ENCODE measurements at regions not wholly inside any gene's neighbourhood (a gene's known extent, or its start where the extent isn't known, plus 50 kb on each side); places are given as distances from the start of the nearest gene placed in this dataset.

DNA sequence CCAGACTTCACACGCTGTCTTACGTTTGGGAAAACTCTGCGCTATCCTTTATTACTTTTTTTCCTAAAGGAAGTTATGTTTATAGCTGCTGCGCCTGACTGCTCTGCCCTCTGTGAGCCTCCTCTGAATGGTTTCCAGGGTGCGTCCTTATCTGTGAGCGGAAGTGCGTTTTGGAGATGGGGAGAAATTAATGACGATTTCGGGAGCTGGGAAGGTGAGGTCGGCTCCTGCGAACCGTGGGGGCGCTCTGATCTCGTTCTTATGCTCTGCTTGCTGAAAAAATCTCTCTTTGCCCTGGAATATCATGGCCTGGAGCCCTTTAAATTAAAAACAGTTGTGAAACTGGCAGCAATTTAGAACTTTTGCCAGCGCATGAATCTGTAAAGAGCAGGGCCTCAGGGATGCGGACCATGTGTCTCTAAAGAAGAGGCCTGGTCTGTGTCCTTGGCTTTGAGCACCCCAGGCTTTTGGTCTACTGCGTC lies 135.7 kb upstream of the ZFHX3 start:
- TF ChIP-seq EZH2 (IDR thresholded peaks at IDR 0.05), result no peak
- TF ChIP-seq EGR1 (IDR thresholded peaks at IDR 0.05; ENCODE audit: low read depth), result no peak
- TF ChIP-seq, protein P1, sequence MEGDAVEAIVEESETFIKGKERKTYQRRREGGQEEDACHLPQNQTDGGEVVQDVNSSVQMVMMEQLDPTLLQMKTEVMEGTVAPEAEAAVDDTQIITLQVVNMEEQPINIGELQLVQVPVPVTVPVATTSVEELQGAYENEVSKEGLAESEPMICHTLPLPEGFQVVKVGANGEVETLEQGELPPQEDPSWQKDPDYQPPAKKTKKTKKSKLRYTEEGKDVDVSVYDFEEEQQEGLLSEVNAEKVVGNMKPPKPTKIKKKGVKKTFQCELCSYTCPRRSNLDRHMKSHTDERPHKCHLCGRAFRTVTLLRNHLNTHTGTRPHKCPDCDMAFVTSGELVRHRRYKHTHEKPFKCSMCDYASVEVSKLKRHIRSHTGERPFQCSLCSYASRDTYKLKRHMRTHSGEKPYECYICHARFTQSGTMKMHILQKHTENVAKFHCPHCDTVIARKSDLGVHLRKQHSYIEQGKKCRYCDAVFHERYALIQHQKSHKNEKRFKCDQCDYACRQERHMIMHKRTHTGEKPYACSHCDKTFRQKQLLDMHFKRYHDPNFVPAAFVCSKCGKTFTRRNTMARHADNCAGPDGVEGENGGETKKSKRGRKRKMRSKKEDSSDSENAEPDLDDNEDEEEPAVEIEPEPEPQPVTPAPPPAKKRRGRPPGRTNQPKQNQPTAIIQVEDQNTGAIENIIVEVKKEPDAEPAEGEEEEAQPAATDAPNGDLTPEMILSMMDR (IDR thresholded peaks at IDR 0.05 in 2 of 3, conservative IDR thresholded peaks at IDR 0.05 in 1 of 3; ENCODE audit: borderline replicate concordance in 1 of 3, insufficient read depth in 1 of 3, low read depth in 2 of 3, low read length in 2 of 3), result no peak
- no peak for TF ChIP-seq MAX (IDR thresholded peaks at IDR 0.05)
- TF ChIP-seq REST (IDR thresholded peaks at IDR 0.05; ENCODE audit: low read depth), result no peak
- TF ChIP-seq YY1 (IDR thresholded peaks at IDR 0.05; ENCODE audit: extremely low read depth, insufficient replicate concordance, low read depth, low read length), result no peak
- no peak for TF ChIP-seq ZFX (IDR thresholded peaks at IDR 0.05)
- TF ChIP-seq SIN3A (IDR thresholded peaks at IDR 0.05; ENCODE audit: low read depth), result no peak
- TF ChIP-seq POLR2A (IDR thresholded peaks at IDR 0.05; ENCODE audit: borderline replicate concordance, extremely low read depth, insufficient read depth, insufficient read length), result no peak
- TF ChIP-seq SRF (IDR thresholded peaks at IDR 0.05; ENCODE audit: low read depth), result no peak
- TF ChIP-seq SP1 (IDR thresholded peaks at IDR 0.05; ENCODE audit: low read depth), result no peak
- TF ChIP-seq, protein P2, sequence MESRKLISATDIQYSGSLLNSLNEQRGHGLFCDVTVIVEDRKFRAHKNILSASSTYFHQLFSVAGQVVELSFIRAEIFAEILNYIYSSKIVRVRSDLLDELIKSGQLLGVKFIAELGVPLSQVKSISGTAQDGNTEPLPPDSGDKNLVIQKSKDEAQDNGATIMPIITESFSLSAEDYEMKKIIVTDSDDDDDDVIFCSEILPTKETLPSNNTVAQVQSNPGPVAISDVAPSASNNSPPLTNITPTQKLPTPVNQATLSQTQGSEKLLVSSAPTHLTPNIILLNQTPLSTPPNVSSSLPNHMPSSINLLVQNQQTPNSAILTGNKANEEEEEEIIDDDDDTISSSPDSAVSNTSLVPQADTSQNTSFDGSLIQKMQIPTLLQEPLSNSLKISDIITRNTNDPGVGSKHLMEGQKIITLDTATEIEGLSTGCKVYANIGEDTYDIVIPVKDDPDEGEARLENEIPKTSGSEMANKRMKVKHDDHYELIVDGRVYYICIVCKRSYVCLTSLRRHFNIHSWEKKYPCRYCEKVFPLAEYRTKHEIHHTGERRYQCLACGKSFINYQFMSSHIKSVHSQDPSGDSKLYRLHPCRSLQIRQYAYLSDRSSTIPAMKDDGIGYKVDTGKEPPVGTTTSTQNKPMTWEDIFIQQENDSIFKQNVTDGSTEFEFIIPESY (IDR thresholded peaks at IDR 0.05; ENCODE audit: extremely low read depth, insufficient replicate concordance, low read length), result no peak
